ENCODE measurements at regions not wholly inside any gene's neighbourhood (a gene's known extent, or its start where the extent isn't known, plus 50 kb on each side); places are given as distances from the start of the nearest gene placed in this dataset.
A peak's percentile ranks its signal among the peaks of the same experiment; 100 is the strongest.

DNA sequence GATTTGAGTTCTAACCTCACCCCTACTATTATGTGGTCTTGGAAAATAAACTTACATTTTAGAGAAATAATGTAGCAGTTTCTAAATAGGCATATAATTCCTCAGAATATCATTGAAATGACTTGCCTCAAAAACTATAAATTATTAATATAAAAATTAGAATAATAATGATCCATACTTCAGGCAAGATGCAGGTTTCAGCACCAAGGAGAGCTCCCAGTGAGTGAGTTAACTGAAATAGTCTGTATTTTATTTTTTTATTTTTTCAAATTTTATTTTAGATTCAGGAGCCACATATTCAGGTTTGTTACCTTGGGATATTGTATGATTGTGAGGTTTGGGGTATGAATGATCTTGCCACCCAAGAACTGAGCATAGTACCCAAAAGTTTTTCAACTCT is 472.2 kb upstream of the DCC start:
- Histone ChIP-seq H3K9me3 (ENCODE audit: control insufficient read depth in 1 of 2, insufficient read depth in 1 of 2, low read depth in 1 of 2, low read length in 2 of 2) (peaks cover 8 to 16% of the 10 kb centered on the region in 2 experiments; a peak in 2 of 4 replicates), H3K79me2 (ENCODE audit: insufficient read depth, low read length) (no peaks in the 10 kb centered on the region), H3K9ac (ENCODE audit: low read length) (no peak overlapping the region), H3K27me3 (ENCODE audit: insufficient read depth, low read length) (no peaks in the 10 kb centered on the region), H3K36me3 (ENCODE audit: control insufficient read depth in 1 of 2, insufficient read depth in 2 of 2, low read length in 2 of 2) (no peaks in the 10 kb centered on the region), H3K27ac (ENCODE audit: low read depth, low read length) (no peak overlapping the region), H4K20me1 (ENCODE audit: insufficient read depth) (no peaks in the 10 kb centered on the region), H3K4me2 (ENCODE audit: low read length) (no peak overlapping the region), H3K9me2 (ENCODE audit: insufficient read depth) (no peaks in the 10 kb centered on the region), H3K4me3 (replicated peaks in 1 of 2; ENCODE audit: low read depth in 1 of 2, low read length in 2 of 2) (no peak overlapping the region), H2AFZ (ENCODE audit: low read depth, low read length, poor library complexity, severe bottlenecking) (no peak overlapping the region), H3K4me1 (ENCODE audit: control insufficient read depth in 1 of 2, insufficient read depth in 2 of 2, low read length in 2 of 2) (no peaks in the 10 kb centered on the region)
- intact Hi-C loops (cut with micrococcal nuclease): no loop called here
- ChIA-PET CTCF (no interaction called here), RAD21 (ENCODE audit: low non-redundant PET in 1 of 2, low total read pairs in 2 of 2, uncharacterized antibody in 2 of 2, unreplicated experiment in 2 of 2) (no interaction called here), POLR2A (no interaction called here)
- DNase-seq (ENCODE audit: low read depth, low spot score) (no peak), ATAC-seq (no peak)
- BruUV-seq (replicated peaks): no TSS peak
- TF ChIP-seq, protein P1, sequence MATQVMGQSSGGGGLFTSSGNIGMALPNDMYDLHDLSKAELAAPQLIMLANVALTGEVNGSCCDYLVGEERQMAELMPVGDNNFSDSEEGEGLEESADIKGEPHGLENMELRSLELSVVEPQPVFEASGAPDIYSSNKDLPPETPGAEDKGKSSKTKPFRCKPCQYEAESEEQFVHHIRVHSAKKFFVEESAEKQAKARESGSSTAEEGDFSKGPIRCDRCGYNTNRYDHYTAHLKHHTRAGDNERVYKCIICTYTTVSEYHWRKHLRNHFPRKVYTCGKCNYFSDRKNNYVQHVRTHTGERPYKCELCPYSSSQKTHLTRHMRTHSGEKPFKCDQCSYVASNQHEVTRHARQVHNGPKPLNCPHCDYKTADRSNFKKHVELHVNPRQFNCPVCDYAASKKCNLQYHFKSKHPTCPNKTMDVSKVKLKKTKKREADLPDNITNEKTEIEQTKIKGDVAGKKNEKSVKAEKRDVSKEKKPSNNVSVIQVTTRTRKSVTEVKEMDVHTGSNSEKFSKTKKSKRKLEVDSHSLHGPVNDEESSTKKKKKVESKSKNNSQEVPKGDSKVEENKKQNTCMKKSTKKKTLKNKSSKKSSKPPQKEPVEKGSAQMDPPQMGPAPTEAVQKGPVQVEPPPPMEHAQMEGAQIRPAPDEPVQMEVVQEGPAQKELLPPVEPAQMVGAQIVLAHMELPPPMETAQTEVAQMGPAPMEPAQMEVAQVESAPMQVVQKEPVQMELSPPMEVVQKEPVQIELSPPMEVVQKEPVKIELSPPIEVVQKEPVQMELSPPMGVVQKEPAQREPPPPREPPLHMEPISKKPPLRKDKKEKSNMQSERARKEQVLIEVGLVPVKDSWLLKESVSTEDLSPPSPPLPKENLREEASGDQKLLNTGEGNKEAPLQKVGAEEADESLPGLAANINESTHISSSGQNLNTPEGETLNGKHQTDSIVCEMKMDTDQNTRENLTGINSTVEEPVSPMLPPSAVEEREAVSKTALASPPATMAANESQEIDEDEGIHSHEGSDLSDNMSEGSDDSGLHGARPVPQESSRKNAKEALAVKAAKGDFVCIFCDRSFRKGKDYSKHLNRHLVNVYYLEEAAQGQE (IDR thresholded peaks at IDR 0.05; ENCODE audit: low read depth): peak; percentile 37
- TF ChIP-seq, protein P2, sequence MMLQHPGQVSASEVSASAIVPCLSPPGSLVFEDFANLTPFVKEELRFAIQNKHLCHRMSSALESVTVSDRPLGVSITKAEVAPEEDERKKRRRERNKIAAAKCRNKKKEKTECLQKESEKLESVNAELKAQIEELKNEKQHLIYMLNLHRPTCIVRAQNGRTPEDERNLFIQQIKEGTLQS (IDR thresholded peaks at IDR 0.05): no peak

DNA sequence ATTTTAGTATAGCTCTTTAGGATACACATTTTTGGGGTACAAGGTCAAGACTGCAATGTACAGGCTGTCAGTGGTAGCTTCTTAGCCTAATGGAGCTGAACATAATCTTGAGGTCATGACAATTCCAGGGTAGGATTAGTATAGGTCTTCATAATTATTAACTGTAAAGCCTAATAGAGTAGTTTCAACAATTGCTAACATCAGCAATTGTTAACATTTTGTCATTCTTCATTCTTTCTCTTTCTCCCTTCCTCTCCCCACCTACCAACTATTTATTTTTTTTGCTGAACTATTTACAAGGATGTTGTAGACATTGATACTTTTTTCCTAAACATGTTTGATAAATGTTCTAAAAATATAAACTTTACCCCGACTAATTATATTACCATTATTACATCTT is 461.3 kb upstream of the DCC start:
- Histone ChIP-seq H2AFZ (ENCODE audit: low read depth, low read length, poor library complexity, severe bottlenecking) (no peak overlapping the region), H3K4me2 (ENCODE audit: low read length) (no peak overlapping the region), H3K27ac (ENCODE audit: low read depth, low read length) (no peak overlapping the region), H3K36me3 (ENCODE audit: control insufficient read depth in 1 of 2, insufficient read depth in 2 of 2, low read length in 2 of 2) (no peaks in the 10 kb centered on the region), H3K4me1 (ENCODE audit: control insufficient read depth in 1 of 2, insufficient read depth in 2 of 2, low read length in 2 of 2) (no peaks in the 10 kb centered on the region), H3K27me3 (ENCODE audit: insufficient read depth, low read length) (no peaks in the 10 kb centered on the region), H3K79me2 (ENCODE audit: insufficient read depth, low read length) (no peaks in the 10 kb centered on the region), H3K9ac (ENCODE audit: low read length) (no peak overlapping the region), H3K9me2 (ENCODE audit: insufficient read depth) (no peaks in the 10 kb centered on the region), H3K4me3 (replicated peaks in 1 of 2; ENCODE audit: low read depth in 1 of 2, low read length in 2 of 2) (no peak overlapping the region), H4K20me1 (ENCODE audit: insufficient read depth) (no peaks in the 10 kb centered on the region), H3K9me3 (ENCODE audit: control insufficient read depth in 1 of 2, insufficient read depth in 1 of 2, low read depth in 1 of 2, low read length in 2 of 2) (peaks cover 6 to 23% of the 10 kb centered on the region in 2 experiments; a peak in 2 of 4 replicates)
- no TSS peak for BruUV-seq (replicated peaks)
- ChIA-PET RAD21 (ENCODE audit: low non-redundant PET in 1 of 2, low total read pairs in 2 of 2, uncharacterized antibody in 2 of 2, unreplicated experiment in 2 of 2) (no interaction called here), CTCF (no interaction called here), POLR2A (no interaction called here)
- no peak for ATAC-seq
- no peak for DNase-seq (ENCODE audit: low read depth, low spot score)
- intact Hi-C loops (cut with micrococcal nuclease): no loop called here
- TF ChIP-seq, protein P2 (IDR thresholded peaks at IDR 0.05): no peak
- no peak for TF ChIP-seq SRF (IDR thresholded peaks at IDR 0.05; ENCODE audit: low read depth)
- no peak for TF ChIP-seq EZH2 (IDR thresholded peaks at IDR 0.05)
- TF ChIP-seq CEBPB (IDR thresholded peaks at IDR 0.05; ENCODE audit: low read depth): no peak
- no peak for TF ChIP-seq POLR2AphosphoS5 (IDR thresholded peaks at IDR 0.05; ENCODE audit: low read depth, low read length)
- no peak for TF ChIP-seq EZH2phosphoT487 (IDR thresholded peaks at IDR 0.05; ENCODE audit: borderline replicate concordance)
- TF ChIP-seq, protein P1 (IDR thresholded peaks at IDR 0.05; ENCODE audit: low read depth): no peak
- TF ChIP-seq, protein P3, sequence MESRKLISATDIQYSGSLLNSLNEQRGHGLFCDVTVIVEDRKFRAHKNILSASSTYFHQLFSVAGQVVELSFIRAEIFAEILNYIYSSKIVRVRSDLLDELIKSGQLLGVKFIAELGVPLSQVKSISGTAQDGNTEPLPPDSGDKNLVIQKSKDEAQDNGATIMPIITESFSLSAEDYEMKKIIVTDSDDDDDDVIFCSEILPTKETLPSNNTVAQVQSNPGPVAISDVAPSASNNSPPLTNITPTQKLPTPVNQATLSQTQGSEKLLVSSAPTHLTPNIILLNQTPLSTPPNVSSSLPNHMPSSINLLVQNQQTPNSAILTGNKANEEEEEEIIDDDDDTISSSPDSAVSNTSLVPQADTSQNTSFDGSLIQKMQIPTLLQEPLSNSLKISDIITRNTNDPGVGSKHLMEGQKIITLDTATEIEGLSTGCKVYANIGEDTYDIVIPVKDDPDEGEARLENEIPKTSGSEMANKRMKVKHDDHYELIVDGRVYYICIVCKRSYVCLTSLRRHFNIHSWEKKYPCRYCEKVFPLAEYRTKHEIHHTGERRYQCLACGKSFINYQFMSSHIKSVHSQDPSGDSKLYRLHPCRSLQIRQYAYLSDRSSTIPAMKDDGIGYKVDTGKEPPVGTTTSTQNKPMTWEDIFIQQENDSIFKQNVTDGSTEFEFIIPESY (IDR thresholded peaks at IDR 0.05; ENCODE audit: extremely low read depth, insufficient replicate concordance, low read length): no peak

Measured in HCT116 (cell line).